Fibroblast of lung (primary cell): ENCODE measurements at regions not wholly inside any gene's neighbourhood (a gene's known extent, or its start where the extent isn't known, plus 50 kb on each side); places are given as distances from the start of the nearest gene placed in this dataset.

Source experiments
- EZH2 ChIP-seq: IDR thresholded peaks from 2 replicates; pipeline ENCODE4 v1.5.1; 2012; ENCODE audit warnings: low read length, control low read depth, mild to moderate bottlenecking; ENCODE audit errors: missing control alignments
- TF ChIP-seq, protein P1 (sequence below), 2 donors: IDR thresholded peaks in 1 of 2; conservative IDR thresholded peaks in 1 of 2; 1 replicate in 1 of 2; 2 replicates in 1 of 2; pipeline ENCODE4 v1.5.1; 2011 to 2012; ENCODE audit warnings: low read length in 2 of 2, control low read depth in 1 of 2, inconsistent platforms in 1 of 2, low read depth in 1 of 2, mild to moderate bottlenecking in 1 of 2

DNA sequence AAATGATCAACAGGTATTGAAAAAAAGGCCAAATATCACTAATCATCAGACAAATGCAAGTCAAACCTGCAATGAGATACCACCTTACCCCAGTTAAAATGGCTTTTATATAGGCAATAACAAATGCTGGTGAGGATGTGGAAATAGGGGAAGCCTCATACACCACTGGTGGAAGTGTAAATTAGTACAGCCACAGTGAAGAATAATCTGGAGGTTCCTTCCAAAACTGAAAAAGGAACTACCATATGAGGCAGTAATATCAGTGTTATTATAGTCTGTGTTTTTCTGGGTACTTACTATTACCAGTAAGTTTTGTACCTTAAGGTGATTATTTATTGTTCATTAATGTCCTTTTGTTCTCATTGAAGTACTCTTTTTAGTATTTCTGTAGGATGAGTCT is 201.3 kb downstream of the MRPL39 start:
- TF ChIP-seq, protein P1, sequence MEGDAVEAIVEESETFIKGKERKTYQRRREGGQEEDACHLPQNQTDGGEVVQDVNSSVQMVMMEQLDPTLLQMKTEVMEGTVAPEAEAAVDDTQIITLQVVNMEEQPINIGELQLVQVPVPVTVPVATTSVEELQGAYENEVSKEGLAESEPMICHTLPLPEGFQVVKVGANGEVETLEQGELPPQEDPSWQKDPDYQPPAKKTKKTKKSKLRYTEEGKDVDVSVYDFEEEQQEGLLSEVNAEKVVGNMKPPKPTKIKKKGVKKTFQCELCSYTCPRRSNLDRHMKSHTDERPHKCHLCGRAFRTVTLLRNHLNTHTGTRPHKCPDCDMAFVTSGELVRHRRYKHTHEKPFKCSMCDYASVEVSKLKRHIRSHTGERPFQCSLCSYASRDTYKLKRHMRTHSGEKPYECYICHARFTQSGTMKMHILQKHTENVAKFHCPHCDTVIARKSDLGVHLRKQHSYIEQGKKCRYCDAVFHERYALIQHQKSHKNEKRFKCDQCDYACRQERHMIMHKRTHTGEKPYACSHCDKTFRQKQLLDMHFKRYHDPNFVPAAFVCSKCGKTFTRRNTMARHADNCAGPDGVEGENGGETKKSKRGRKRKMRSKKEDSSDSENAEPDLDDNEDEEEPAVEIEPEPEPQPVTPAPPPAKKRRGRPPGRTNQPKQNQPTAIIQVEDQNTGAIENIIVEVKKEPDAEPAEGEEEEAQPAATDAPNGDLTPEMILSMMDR (conservative IDR thresholded peaks at IDR 0.05 in 1 of 2, IDR thresholded peaks at IDR 0.05 in 1 of 2; ENCODE audit: low read depth in 1 of 2, low read length in 2 of 2), result no peak
- no peak for TF ChIP-seq EZH2
